Neural cell (in vitro differentiated cells): ENCODE measurements at regions not wholly inside any gene's neighbourhood (a gene's known extent, or its start where the extent isn't known, plus 50 kb on each side); places are given as distances from the start of the nearest gene placed in this dataset.

ENCODE experiments used
- EP300 ChIP-seq: fragments of 450-650 bp; conservative IDR thresholded peaks from 2 replicates; pipeline ENCODE4 v1.6.1; 2014; ENCODE audit warnings: antibody characterized with exemption, mild to moderate bottlenecking, moderate library complexity; ENCODE audit not compliant: poor library complexity, severe bottlenecking
- EZH2 ChIP-seq: fragments of 200-600, 300-800 bp; shearing (Covaris generic), sonication (generic); IDR thresholded peaks from 2 replicates; pipeline ENCODE4 v1.6.1; 2014; ENCODE audit warnings: antibody characterized with exemption, low read length, borderline replicate concordance, mild to moderate bottlenecking; ENCODE audit not compliant: insufficient read depth, poor library complexity, severe bottlenecking
- MXI1 ChIP-seq: fragments of 450-650 bp; conservative IDR thresholded peaks from 2 replicates; pipeline ENCODE4 v1.6.1; 2014; ENCODE audit warnings: antibody characterized with exemption, mild to moderate bottlenecking; ENCODE audit not compliant: poor library complexity, severe bottlenecking
- POLR2AphosphoS5 ChIP-seq: IDR thresholded peaks from 2 replicates; pipeline ENCODE4 v1.6.1; 2012
- RAD21 ChIP-seq: fragments of 450-650 bp; conservative IDR thresholded peaks from 2 replicates; pipeline ENCODE4 v1.6.1; 2014; ENCODE audit warnings: antibody characterized with exemption, mild to moderate bottlenecking, moderate library complexity
- TAF1 ChIP-seq: IDR thresholded peaks from 2 replicates; pipeline ENCODE4 v1.6.1; 2012; ENCODE audit warnings: low read depth
- TF ChIP-seq, protein P1 (sequence below): fragments of 450-650 bp; IDR thresholded peaks from 2 replicates; pipeline ENCODE4 v1.5.1; 2014; ENCODE audit warnings: antibody characterized with exemption, mild to moderate bottlenecking, moderate library complexity; ENCODE audit not compliant: poor library complexity, severe bottlenecking

- TF ChIP-seq, protein P1, sequence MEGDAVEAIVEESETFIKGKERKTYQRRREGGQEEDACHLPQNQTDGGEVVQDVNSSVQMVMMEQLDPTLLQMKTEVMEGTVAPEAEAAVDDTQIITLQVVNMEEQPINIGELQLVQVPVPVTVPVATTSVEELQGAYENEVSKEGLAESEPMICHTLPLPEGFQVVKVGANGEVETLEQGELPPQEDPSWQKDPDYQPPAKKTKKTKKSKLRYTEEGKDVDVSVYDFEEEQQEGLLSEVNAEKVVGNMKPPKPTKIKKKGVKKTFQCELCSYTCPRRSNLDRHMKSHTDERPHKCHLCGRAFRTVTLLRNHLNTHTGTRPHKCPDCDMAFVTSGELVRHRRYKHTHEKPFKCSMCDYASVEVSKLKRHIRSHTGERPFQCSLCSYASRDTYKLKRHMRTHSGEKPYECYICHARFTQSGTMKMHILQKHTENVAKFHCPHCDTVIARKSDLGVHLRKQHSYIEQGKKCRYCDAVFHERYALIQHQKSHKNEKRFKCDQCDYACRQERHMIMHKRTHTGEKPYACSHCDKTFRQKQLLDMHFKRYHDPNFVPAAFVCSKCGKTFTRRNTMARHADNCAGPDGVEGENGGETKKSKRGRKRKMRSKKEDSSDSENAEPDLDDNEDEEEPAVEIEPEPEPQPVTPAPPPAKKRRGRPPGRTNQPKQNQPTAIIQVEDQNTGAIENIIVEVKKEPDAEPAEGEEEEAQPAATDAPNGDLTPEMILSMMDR: no peak
- TF ChIP-seq EZH2 (no peak), EP300 (no peak), TAF1 (no peak), POLR2AphosphoS5 (no peak), RAD21 (peak; percentile 9), MXI1 (no peak)
Measured at GRCh38 chr10:10623958-10624566, 393.6 kb upstream of the CELF2 start.
